GM18517 (cell line): ENCODE measurements at regions not wholly inside any gene's neighbourhood (a gene's known extent, or its start where the extent isn't known, plus 50 kb on each side); places are given as distances from the start of the nearest gene placed in this dataset.
"Not testable (repeated sequence)": the region's sequence is repeated elsewhere in the genome, so short reads cannot be mapped to it uniquely, and the experiment has no call there.

ENCODE experiments used
- ATAC-seq: cut with Tn5 transposase; IDR thresholded peaks from one replicate; pipeline ENCODE4 v1.9.1; 2021; ENCODE audit warnings: mild to moderate bottlenecking, moderate library complexity; ENCODE audit not compliant: unreplicated experiment

- ATAC-seq = no peak
These were observed 1525.6 kb upstream of the PRR20A start for GRCh38 chr13:55615081-55615480.

- ATAC-seq = no peak
These were observed 1523.5 kb upstream of the PRR20A start for GRCh38 chr13:55617241-55617640.

GRCh38 chr13:55627221-55627620 is 1513.5 kb upstream of the PRR20A start:
- ATAC-seq = no peak

GRCh38 chr13:55632402-55632801 is 1508.3 kb upstream of the PRR20A start:
- no peak for ATAC-seq

- no peak for ATAC-seq
These were observed 1491.2 kb upstream of the PRR20A start for GRCh38 chr13:55649485-55649884.

- ATAC-seq = no peak
These were observed 1488.1 kb upstream of the PRR20A start for GRCh38 chr13:55652657-55653056.

- ATAC-seq = no peak
These were observed 1487.2 kb upstream of the PRR20A start for GRCh38 chr13:55653497-55653896.

GRCh38 chr13:55654243-55654642 is 1486.5 kb upstream of the PRR20A start:
- no peak for ATAC-seq

GRCh38 chr13:55660264-55660663 is 1480.5 kb upstream of the PRR20A start:
- ATAC-seq = not testable (repeated sequence)

- ATAC-seq = no peak
These were observed 1479.9 kb upstream of the PRR20A start for GRCh38 chr13:55660851-55661250.

GRCh38 chr13:55661505-55661904 is 1479.2 kb upstream of the PRR20A start:
- no peak for ATAC-seq

GRCh38 chr13:55664178-55664577 is 1476.5 kb upstream of the PRR20A start:
- no peak for ATAC-seq

GRCh38 chr13:55669051-55669450 is 1471.7 kb upstream of the PRR20A start:
- no peak for ATAC-seq

- no peak for ATAC-seq
These were observed 1466.8 kb upstream of the PRR20A start for GRCh38 chr13:55673910-55674309.

GRCh38 chr13:55682776-55683175 is 1457.9 kb upstream of the PRR20A start:
- ATAC-seq = no peak

- no peak for ATAC-seq
These were observed 1435.2 kb upstream of the PRR20A start for GRCh38 chr13:55705526-55705925.

GRCh38 chr13:55705971-55706370 is 1434.7 kb upstream of the PRR20A start:
- ATAC-seq = no peak

- no peak for ATAC-seq
These were observed 1426.6 kb upstream of the PRR20A start for GRCh38 chr13:55714120-55714519.

GRCh38 chr13:55727683-55728082 is 1413.0 kb upstream of the PRR20A start:
- no peak for ATAC-seq

GRCh38 chr13:55728247-55728646 is 1412.5 kb upstream of the PRR20A start:
- ATAC-seq = no peak

GRCh38 chr13:55745828-55746227 is 1394.9 kb upstream of the PRR20A start:
- no peak for ATAC-seq

GRCh38 chr13:55761986-55762385 is 1378.7 kb upstream of the PRR20A start:
- ATAC-seq = no peak

GRCh38 chr13:55777612-55778011 is 1363.1 kb upstream of the PRR20A start:
- no peak for ATAC-seq

- ATAC-seq = no peak
These were observed 1356.9 kb upstream of the PRR20A start for GRCh38 chr13:55783841-55784240.
